ENCODE measurements at regions not wholly inside any gene's neighbourhood (a gene's known extent, or its start where the extent isn't known, plus 50 kb on each side); places are given as distances from the start of the nearest gene placed in this dataset.

DNA sequence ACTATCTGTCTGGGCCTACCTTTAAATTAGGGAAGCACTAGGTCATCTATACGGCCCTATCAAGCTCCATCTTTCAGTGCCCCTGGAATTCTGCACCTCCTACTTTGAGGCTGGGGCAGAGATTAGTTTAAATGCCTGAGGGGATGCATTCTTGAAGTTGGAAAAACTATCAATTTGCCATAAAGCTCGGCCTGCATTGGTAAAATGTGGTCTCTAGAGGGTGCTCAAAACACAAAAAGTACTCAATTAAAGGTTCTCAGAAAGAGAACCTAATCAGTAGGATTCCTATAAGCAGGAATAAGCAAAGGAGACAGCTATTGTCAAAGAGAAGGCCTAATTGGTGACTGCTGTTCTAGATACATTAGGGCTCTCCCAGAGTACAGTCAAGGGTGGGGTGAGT, 111.7 kb downstream of the AMER1 start:
- peak in 1 of 3 donors; percentile 9 for TF ChIP-seq CTCF (IDR thresholded peaks at IDR 0.05)
- TF ChIP-seq POLR2AphosphoS5 (IDR thresholded peaks at IDR 0.05) = no peak
